Natural killer cell treated with Interleukin-12 subunit alpha and Interleukin-12 subunit beta and Interleukin-15 and Interleukin-18, amount 100 ng/mL, for 72 hours (primary cell): ENCODE measurements at regions not wholly inside any gene's neighbourhood (a gene's known extent, or its start where the extent isn't known, plus 50 kb on each side); places are given as distances from the start of the nearest gene placed in this dataset.
A peak's percentile ranks its signal among the peaks of the same experiment; 100 is the strongest.
"Not testable (repeated sequence)": the region's sequence is repeated elsewhere in the genome, so short reads cannot be mapped to it uniquely, and the experiment has no call there.

Source experiments
- ATAC-seq, 2 donors: fragments of 150-1000 bp; cut with Tn5 transposase in 1 of 2; sonication (Bioruptor Pico), chemical (Tn5 transposase) in 1 of 2; 2 replicates each; pipeline ENCODE4 v1.10.0; 2021
- DNase-seq: peaks from one replicate; pipeline ENCODE4 v3.0.0; 2022; ENCODE audit warnings: low spot score
- H3K27ac Mint-ChIP-seq, 2 donors: 1 replicate in 1 of 2; 2 replicates in 1 of 2; pipeline ENCODE4 v1.8.0; 2022; ENCODE audit warnings: mixed read lengths in 2 of 2, mild to moderate bottlenecking in 1 of 2, moderate library complexity in 1 of 2
- H3K27me3 Mint-ChIP-seq, 2 donors: 1 replicate in 1 of 2; 2 replicates in 1 of 2; pipeline ENCODE4 v1.8.0; 2022; ENCODE audit warnings: mixed read lengths in 2 of 2
- H3K36me3 Mint-ChIP-seq: one replicate; pipeline ENCODE4 v1.8.0; 2022; ENCODE audit warnings: mixed read lengths
- H3K4me1 Mint-ChIP-seq, 2 donors: 1 replicate in 1 of 2; 2 replicates in 1 of 2; pipeline ENCODE4 v1.8.0; 2022; ENCODE audit warnings: low read depth in 2 of 2, mixed read lengths in 2 of 2, mild to moderate bottlenecking in 1 of 2
- H3K4me3 Mint-ChIP-seq: one replicate; pipeline ENCODE4 v1.8.0; 2022; ENCODE audit warnings: mixed read lengths
- H3K9me3 Mint-ChIP-seq: 2 replicates; pipeline ENCODE4 v1.8.0; 2022; ENCODE audit warnings: mixed read lengths

DNA sequence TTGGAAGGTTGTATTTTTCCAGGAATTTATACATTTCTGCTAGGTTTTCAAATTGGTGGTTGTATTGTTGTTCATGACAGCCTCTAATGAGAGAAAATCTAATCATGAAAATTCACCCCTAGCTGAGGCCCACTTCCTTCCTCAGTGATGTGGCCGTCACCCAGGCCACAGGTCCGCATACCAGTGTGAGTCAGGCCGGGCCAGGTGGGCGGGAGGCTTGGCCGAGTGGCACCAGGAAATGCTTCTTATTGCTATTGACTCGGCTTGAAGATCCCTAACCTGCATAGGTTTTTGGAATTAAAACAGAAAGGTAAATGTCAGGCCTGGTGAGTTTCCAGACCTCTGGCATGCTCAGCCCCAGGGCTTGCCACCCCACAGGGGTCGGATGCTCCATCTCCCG, 88.7 kb downstream of the SCGB2B2 start:
- H3K4me1 Mint-ChIP-seq, result peaks cover 3 to 5% of the 10 kb centered on the region in 2 donors
- no peak overlapping the region for H3K27ac Mint-ChIP-seq
- H3K4me3 Mint-ChIP-seq, result no peak overlapping the region
- no peaks in the 10 kb centered on the region for H3K36me3 Mint-ChIP-seq
- H3K27me3 Mint-ChIP-seq, result peaks cover 2 to 6% of the 10 kb centered on the region in 2 donors
- DNase-seq (no peak), ATAC-seq (no peak)
- H3K9me3 Mint-ChIP-seq, result peaks cover 9% of the 10 kb centered on the region

DNA sequence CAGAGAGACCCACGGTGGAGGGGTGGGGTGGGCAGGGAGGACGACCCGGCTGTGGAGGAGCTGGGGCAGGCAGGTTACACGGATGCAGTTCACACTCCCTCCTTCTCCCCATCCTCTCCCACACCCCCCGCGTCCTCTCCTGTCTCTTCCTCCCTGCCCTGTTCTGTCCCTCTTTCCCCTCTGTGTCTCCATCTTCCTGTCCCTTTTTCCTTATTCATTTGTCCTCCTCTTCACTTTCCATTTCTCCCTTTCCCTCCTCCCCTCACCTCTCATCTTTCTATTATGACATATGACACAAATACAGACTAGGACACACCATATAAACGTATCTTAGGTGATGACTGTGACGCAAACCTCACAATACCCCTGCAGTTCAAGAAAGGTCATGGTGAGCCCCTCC, 96.6 kb downstream of the SCGB2B2 start:
- Mint-ChIP-seq H3K27ac (no peak overlapping the region), H3K27me3 (peaks cover 6 to 16% of the 10 kb centered on the region in 2 donors), H3K9me3 (peaks cover 9% of the 10 kb centered on the region), H3K36me3 (no peaks in the 10 kb centered on the region), H3K4me1 (peaks cover 0 to 5% of the 10 kb centered on the region in 2 donors), H3K4me3 (no peak overlapping the region)
- ATAC-seq, result no peak
- DNase-seq, result no peak

DNA sequence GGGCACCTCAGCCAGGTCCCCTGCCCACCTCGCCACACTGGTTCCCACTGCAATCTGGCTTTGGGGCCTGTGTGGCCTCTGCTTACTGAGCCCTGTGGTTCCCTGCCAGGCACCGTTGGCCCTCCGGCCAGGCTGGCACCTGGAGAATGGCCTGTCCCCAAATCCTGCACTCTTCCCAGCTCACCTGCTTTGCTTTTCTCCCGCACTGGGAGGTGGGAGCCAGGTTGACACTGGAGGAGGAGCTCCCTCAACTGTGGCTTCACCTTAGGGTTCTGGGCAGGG, 97.0 kb downstream of the SCGB2B2 start:
- Mint-ChIP-seq H3K36me3 (no peaks in the 10 kb centered on the region), H3K4me3 (no peak overlapping the region), H3K9me3 (peaks cover 7% of the 10 kb centered on the region), H3K27ac (no peak overlapping the region), H3K27me3 (peaks cover 6 to 15% of the 10 kb centered on the region in 2 donors), H3K4me1 (peaks cover 0 to 5% of the 10 kb centered on the region in 2 donors)
- DNase-seq (no peak), ATAC-seq (no peak)

DNA sequence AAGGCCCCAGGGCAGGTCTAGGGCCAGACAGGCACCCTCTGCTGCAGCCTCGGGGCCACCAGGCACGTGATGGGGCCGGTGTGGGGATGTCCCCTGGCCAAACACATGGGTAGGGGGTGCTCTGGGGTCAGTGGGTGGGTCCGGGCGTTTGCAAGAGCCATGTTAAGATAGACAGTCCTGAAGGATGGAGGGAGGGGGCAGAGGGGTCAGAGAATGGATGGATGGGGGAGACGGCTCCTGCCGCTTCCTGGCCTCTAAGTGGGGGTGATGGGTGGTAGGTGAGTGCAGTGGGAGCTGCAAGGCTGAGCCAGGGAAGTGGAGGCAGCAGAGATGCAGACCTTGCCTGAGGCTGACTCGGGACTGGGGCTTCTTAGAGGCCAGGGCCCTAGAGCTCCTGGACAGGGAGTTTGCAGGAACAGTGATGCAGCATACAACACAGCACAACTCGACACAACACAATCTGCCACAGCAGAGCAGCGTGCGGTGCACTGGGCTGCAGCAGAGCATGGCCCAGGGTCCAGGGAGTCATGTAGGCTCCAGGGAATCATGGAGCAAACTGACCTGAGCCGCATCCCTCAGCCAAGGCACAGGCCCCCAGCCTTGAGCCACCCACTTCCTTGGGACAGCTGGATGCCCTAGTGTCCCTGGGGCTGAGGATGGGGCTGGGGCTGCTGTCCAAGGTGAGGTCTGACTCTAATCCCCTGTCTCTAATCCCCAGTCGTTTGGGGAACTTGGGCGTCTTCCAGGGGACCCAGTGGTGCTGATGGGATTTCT, 97.5 kb downstream of the SCGB2B2 start:
- DNase-seq (no peak), ATAC-seq (no peak)
- Mint-ChIP-seq H3K27ac (no peak overlapping the region), H3K9me3 (peaks cover 4% of the 10 kb centered on the region), H3K4me3 (no peak overlapping the region), H3K4me1 (peaks cover 0 to 5% of the 10 kb centered on the region in 2 donors), H3K36me3 (no peaks in the 10 kb centered on the region), H3K27me3 (peaks cover 2 to 15% of the 10 kb centered on the region in 2 donors)

DNA sequence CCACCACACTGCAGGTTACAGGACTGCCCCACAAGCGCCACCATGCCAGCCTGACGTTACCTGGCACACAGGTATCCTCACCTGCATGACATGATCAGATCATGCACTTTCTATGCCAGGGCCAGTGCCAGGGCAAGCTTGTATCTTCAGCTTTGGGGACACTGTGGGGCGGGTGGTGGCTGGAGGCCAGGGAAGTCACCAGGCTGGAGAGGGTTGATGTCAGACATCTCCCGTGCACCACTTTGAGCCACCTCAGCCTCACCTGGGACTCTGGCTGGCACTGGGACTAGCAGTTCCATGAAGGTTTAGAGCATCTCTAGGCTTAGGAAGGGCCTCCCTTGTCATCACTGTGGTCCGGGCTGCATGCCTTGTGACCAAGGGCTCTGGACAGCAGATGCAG, 97.2 kb downstream of the WTIP start:
- H3K27ac Mint-ChIP-seq, result no peak overlapping the region
- peaks cover 0 to 15% of the 10 kb centered on the region in 2 donors for H3K27me3 Mint-ChIP-seq
- ATAC-seq, result no peak
- peaks cover 4% of the 10 kb centered on the region for H3K9me3 Mint-ChIP-seq
- no peak for DNase-seq
- peaks cover 0 to 5% of the 10 kb centered on the region in 2 donors for H3K4me1 Mint-ChIP-seq
- H3K36me3 Mint-ChIP-seq, result no peaks in the 10 kb centered on the region
- no peak overlapping the region for H3K4me3 Mint-ChIP-seq

DNA sequence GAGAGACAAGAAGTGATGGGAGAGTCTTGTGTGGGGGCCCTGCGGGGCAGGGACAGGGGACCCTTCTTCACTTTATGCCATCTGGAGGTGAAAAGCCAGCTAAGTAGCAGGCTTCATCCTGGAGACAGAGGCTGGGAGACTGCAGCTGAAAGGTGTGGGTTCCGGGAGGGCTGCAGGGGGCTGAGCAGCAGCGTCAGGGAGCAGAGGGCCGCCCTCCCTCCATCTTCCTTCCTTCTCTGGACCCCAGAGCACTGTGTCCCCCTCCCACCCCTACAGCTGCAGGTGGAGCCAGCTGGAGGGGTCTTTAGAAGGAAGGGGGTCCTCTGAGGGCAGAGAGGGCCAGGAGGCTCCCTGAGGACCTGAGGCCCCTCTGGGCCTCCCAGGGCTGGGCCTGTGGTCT, 96.6 kb downstream of the WTIP start:
- DNase-seq (no peak), ATAC-seq (no peak)
- H3K4me1 Mint-ChIP-seq, result peaks cover 0 to 5% of the 10 kb centered on the region in 2 donors
- no peak overlapping the region for H3K27ac Mint-ChIP-seq
- peaks cover 0 to 15% of the 10 kb centered on the region in 2 donors for H3K27me3 Mint-ChIP-seq
- no peaks in the 10 kb centered on the region for H3K36me3 Mint-ChIP-seq
- H3K9me3 Mint-ChIP-seq, result peaks cover 4% of the 10 kb centered on the region
- H3K4me3 Mint-ChIP-seq, result no peak overlapping the region

DNA sequence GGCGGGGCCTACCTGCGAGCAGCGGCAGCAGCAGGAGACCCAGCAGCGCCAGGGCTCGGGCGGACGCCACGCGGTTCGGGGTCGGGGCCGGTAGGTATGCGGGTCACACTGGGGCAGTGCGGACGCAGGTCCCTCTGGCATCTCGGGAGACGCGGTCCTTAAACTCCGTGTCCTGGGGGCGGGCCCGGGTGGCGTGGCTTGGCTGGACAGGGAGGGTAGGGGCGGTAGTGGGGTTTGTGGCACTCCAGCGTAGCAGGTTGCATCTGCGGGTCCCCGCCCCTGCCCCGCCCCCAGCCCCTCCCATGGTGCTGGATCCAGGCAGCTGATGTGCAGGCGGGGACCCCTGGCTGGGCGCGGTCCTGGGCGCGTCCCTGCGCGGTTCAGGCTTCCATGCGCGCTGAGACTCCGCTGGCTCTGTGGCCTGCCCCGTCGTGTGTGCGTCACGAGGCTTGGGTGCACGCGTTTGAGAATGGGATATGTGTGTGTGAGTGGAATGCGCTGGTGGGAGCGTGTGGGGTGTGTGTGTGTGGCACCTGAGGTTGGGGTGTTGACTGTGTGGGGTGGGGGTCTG, 96.1 kb downstream of the WTIP start:
- no peaks in the 10 kb centered on the region for H3K36me3 Mint-ChIP-seq
- peaks cover 10% of the 10 kb centered on the region for H3K9me3 Mint-ChIP-seq
- DNase-seq, result no peak
- H3K27ac Mint-ChIP-seq, result no peak overlapping the region
- no peak overlapping the region for H3K4me3 Mint-ChIP-seq
- H3K4me1 Mint-ChIP-seq, result peaks cover 0 to 5% of the 10 kb centered on the region in 2 donors
- no peak for ATAC-seq
- H3K27me3 Mint-ChIP-seq, result peaks cover 0 to 15% of the 10 kb centered on the region in 2 donors

DNA sequence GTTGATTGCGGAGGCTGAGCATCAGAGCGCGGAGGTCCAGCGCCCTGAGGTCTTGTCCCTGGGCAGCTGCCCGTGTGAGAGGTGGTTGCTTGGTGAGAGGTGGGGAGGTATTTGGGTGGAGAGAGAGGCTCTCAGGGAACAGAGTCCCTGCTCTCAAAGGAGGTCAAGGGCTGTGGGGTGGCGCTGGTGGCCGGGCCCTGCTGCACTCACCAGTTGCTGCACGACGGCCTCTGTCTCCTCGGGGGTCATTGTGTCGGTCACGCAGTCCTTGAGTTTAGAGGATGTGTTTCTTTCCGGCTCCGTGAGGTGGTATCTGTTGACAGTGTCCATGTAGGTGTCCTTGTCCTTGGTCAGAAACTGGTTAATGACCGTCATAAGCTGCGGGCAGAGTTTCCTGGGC, 95.5 kb downstream of the WTIP start:
- Mint-ChIP-seq H3K4me1 (peaks cover 0 to 5% of the 10 kb centered on the region in 2 donors), H3K9me3 (peaks cover 10% of the 10 kb centered on the region), H3K27me3 (peaks cover 0 to 15% of the 10 kb centered on the region in 2 donors), H3K4me3 (no peak overlapping the region), H3K36me3 (no peaks in the 10 kb centered on the region), H3K27ac (no peak overlapping the region)
- ATAC-seq, result no peak
- DNase-seq, result no peak

DNA sequence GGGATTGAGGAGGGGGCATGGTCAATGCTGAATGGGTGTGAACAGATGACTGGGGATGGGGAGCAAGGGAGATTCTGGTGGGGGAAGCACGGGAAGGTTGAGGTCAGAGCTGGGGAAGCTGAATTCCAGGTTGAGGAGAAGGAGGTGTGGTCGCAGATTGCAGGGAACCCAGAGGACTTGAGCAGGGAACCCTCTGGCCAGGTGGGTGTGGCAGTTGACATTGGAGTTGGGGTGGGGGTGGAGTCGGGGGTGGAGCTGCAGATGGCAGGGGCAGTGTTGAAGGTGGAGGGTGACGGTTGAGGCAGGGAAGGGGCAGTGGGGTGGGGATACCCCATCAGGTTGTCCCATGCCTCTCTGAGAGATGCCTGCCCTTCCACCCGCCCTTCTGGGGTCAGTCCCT, 94.7 kb downstream of the WTIP start:
- Mint-ChIP-seq H3K27me3 (peaks cover 0 to 15% of the 10 kb centered on the region in 2 donors), H3K36me3 (no peaks in the 10 kb centered on the region), H3K9me3 (peaks cover 10% of the 10 kb centered on the region), H3K4me3 (no peak overlapping the region), H3K27ac (no peak overlapping the region), H3K4me1 (peaks cover 0 to 5% of the 10 kb centered on the region in 2 donors)
- DNase-seq, result no peak
- no peak for ATAC-seq

DNA sequence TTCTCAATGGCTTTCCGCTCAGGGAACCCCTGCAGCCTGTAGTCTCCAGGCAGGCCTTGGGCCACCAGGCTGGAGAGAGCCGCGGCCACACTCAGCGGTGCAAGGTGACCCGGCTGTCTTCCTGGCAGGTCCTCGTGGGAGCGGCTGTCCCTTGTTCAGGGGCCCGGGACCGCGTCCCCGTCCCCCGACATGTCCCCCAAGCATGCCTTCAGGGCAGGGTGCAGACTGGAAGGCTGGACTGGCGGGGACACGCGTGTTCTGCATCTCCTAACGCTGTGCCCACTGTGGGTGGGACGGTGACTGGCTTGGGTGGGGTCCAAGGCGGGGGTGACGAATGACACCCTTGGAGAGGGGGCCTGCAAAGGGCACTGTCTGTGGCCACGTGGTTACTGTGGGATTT, 93.6 kb downstream of the WTIP start:
- Mint-ChIP-seq H3K4me3 (no peak overlapping the region), H3K27ac (no peak overlapping the region), H3K36me3 (peaks cover 5% of the 10 kb centered on the region), H3K9me3 (peaks cover 14% of the 10 kb centered on the region), H3K4me1 (peaks cover 0 to 2% of the 10 kb centered on the region in 2 donors), H3K27me3 (peaks cover 0 to 12% of the 10 kb centered on the region in 2 donors)
- no peak for DNase-seq
- ATAC-seq, result peak in 1 of 2 donors; percentile 13

DNA sequence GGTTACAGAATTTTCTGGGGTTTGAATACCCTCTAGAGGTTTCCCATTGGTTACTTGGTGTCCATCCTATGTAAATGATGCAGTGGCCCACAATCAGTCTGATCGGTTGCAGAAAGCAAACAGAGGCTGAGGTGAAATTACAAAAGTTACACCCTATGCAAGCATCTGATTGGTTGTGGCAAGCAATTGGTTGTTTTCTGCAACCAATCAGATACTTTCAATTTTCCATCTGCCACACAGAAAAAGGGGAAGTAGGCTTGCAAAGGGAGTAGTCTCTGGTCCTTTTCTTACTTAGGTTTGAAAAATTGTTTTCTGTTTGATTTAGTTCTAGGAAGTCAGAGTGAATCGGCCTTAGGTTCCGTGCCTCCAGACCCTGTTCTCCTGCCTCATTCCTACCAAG, 93.1 kb downstream of the WTIP start:
- Mint-ChIP-seq H3K36me3 (peaks cover 5% of the 10 kb centered on the region), H3K4me3 (no peak overlapping the region), H3K27me3 (peaks cover 0 to 12% of the 10 kb centered on the region in 2 donors), H3K9me3 (peaks cover 14% of the 10 kb centered on the region), H3K27ac (no peak overlapping the region), H3K4me1 (peaks cover 0 to 2% of the 10 kb centered on the region in 2 donors)
- ATAC-seq, result no peak
- no peak for DNase-seq

DNA sequence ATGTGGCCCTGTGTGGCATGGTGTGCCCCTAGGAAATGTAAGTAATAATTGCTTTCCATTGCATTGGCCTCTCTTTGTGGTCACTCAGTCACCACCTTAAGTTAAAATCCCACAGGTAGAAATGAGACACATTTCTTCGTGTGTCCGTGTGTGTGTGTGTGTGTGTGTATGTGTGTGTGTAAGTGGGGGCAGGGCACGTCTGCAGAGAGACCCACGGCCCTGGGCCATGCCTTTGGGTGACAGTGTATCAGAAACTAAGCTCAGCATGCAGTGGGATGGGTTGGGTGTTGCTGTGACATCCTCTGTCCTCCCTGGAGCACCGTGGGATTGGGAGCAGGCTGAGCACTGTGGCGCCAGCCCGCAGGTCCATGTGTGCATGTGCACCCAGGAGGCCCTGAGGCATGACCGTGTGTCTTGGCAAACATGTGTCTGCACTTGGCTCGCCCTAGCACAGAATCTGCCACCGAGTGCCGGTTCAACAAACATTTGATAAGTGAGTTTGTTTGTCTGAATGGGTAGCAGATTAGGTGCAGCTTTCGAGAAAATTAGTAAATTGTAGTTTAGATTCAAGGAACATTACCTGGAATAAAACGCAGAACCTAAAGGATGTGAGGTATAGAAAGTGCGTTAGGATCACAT, 91.8 kb downstream of the WTIP start:
- Mint-ChIP-seq H3K36me3 (peaks cover 14% of the 10 kb centered on the region), H3K27me3 (peaks cover 0 to 12% of the 10 kb centered on the region in 2 donors), H3K9me3 (peaks cover 17% of the 10 kb centered on the region), H3K4me3 (no peak overlapping the region), H3K4me1 (peaks cover 0 to 2% of the 10 kb centered on the region in 2 donors), H3K27ac (no peak overlapping the region)
- ATAC-seq (peak in 1 of 2 donors; percentile 11), DNase-seq (no peak)

DNA sequence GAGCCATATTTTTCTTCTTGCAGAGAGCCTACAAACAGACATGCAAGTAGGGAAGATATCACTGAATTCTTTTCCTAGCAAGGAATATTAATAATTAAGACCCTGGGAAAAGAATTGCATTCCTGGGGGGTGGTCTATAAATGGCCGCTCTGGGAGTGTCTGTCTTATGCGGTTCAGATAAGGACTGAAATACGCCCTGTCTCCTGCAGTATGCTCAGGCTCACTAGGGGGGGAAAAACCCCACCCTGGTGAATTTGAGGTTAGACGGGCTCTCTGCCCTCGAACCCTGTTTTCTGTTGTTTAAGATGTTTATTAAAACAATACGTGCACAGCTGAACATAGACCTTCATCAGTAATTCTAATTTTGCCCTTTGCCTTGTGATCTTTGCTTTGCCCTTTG, 88.6 kb downstream of the WTIP start:
- not testable (repeated sequence) for DNase-seq, H3K4me1 Mint-ChIP-seq, ATAC-seq, H3K27ac Mint-ChIP-seq, H3K4me3 Mint-ChIP-seq
- Mint-ChIP-seq H3K9me3 (peaks cover 26% of the 10 kb centered on the region), H3K27me3 (peaks cover 6 to 18% of the 10 kb centered on the region in 2 donors), H3K36me3 (peaks cover 29% of the 10 kb centered on the region)

DNA sequence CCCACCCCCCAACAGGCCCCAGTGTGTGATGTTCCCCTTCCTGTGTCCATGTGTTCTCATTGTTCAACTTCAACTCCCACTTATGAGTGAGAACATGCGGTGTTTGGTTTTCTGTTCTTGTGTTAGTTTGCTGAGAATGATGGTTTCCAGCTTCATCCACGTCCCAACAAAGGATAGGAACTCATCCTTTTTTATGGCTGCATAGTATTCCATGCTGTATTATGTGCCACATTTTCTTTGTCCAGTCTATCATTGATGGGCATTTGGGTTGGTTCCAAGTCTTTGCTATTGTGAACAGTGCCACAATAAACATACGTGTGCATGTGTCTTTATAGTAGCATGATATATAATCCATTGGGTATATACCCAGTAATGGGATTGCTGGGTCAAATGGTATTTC, 80.8 kb downstream of the WTIP start:
- ATAC-seq, H3K4me1 Mint-ChIP-seq, H3K27ac Mint-ChIP-seq, H3K4me3 Mint-ChIP-seq, DNase-seq: not testable (repeated sequence)
- Mint-ChIP-seq H3K9me3 (peaks cover 15% of the 10 kb centered on the region), H3K36me3 (peaks cover 18% of the 10 kb centered on the region), H3K27me3 (peaks cover 18 to 40% of the 10 kb centered on the region in 2 donors)
